Forelimb muscle (tissue), 1 donor: ENCODE measurements at regions not wholly inside any gene's neighbourhood (a gene's known extent, or its start where the extent isn't known, plus 50 kb on each side); places are given as distances from the start of the nearest gene placed in this dataset.
A peak's percentile ranks its signal among the peaks of the same experiment; 100 is the strongest.

Experiments used
- DNase-seq: peaks from one replicate; pipeline ENCODE4 v3.0.0-alpha.2; 2013; ENCODE audit warnings: low read depth

GRCh38 chr6:80460257-80460865, 353.9 kb downstream of the BCKDHB start:
- no peak for DNase-seq

GRCh38 chr6:80457439-80457933, 351.0 kb downstream of the BCKDHB start:
- DNase-seq, result peak; percentile 86

- DNase-seq, result no peak
Observed at GRCh38 chr6:80456724-80457438, 350.4 kb downstream of the BCKDHB start.

- DNase-seq, result no peak
Observed at GRCh38 chr6:80454661-80455365, 348.3 kb downstream of the BCKDHB start.

GRCh38 chr6:80454197-80454596, 347.7 kb downstream of the BCKDHB start:
- no peak for DNase-seq

GRCh38 chr6:80449726-80450125, 343.3 kb downstream of the BCKDHB start:
- no peak for DNase-seq

- no peak for DNase-seq
Observed at GRCh38 chr6:80446454-80447045, 340.1 kb downstream of the BCKDHB start.

GRCh38 chr6:80445751-80446150, 339.3 kb downstream of the BCKDHB start:
- DNase-seq, result no peak

- no peak for DNase-seq
Observed at GRCh38 chr6:80442366-80442765, 335.9 kb downstream of the BCKDHB start.

GRCh38 chr6:80441131-80441530, 334.7 kb downstream of the BCKDHB start:
- no peak for DNase-seq

GRCh38 chr6:80440496-80441115, 334.1 kb downstream of the BCKDHB start:
- DNase-seq, result no peak

- DNase-seq, result no peak
Observed at GRCh38 chr6:80439721-80440470, 333.4 kb downstream of the BCKDHB start.

GRCh38 chr6:80438772-80439171, 332.3 kb downstream of the BCKDHB start:
- DNase-seq, result no peak

- DNase-seq, result no peak
Observed at GRCh38 chr6:80437801-80438200, 331.3 kb downstream of the BCKDHB start.

- no peak for DNase-seq
Observed at GRCh38 chr6:80437221-80437620, 330.8 kb downstream of the BCKDHB start.

- DNase-seq, result no peak
Observed at GRCh38 chr6:80436663-80437062, 330.2 kb downstream of the BCKDHB start.

- DNase-seq, result no peak
Observed at GRCh38 chr6:80435457-80435856, 329.0 kb downstream of the BCKDHB start.

GRCh38 chr6:80434691-80435350, 328.4 kb downstream of the BCKDHB start:
- DNase-seq, result no peak

GRCh38 chr6:80433673-80434025, 327.2 kb downstream of the BCKDHB start:
- DNase-seq, result no peak

- no peak for DNase-seq
Observed at GRCh38 chr6:80433010-80433672, 326.7 kb downstream of the BCKDHB start.
